ENCODE measurements at regions not wholly inside any gene's neighbourhood (a gene's known extent, or its start where the extent isn't known, plus 50 kb on each side); places are given as distances from the start of the nearest gene placed in this dataset.

GRCh38 chr6:76516924-76517323 lies 444.5 kb upstream of the IMPG1 start:
- TF ChIP-seq CTCF (IDR thresholded peaks at IDR 0.05) (no peak), POLR2A (IDR thresholded peaks at IDR 0.05) (no peak), EP300 (IDR thresholded peaks at IDR 0.05) (no peak)
